ENCODE measurements at regions not wholly inside any gene's neighbourhood (a gene's known extent, or its start where the extent isn't known, plus 50 kb on each side); places are given as distances from the start of the nearest gene placed in this dataset.
"Not testable (repeated sequence)": the region's sequence is repeated elsewhere in the genome, so short reads cannot be mapped to it uniquely, and the experiment has no call there.

DNA sequence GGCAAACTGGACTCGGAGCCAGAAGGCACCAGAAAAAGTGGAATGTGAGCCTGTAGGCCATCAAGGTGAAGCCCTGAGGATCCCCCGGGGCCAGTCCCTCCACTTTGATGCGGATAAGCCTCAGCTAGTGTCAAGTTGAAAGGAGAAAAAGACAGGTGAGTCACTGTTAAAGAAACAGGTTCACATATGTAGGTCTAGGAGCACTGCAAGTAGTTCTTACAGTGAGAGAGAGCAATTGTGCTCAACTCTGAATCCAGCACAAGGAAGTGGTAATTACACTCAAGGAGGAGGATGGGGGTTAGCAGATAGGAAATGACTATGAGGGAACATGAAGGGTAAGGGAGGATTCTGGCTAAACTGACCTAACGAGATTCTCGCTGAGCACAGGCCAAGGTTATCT, 157.5 kb upstream of the PTPN20 start:
- not testable (repeated sequence) for H3K36me3 ChIP-seq (ENCODE audit: control insufficient read depth in 1 of 2, insufficient read depth in 2 of 2, low read depth in 1 of 2, low read length in 2 of 2); H2BK15ac ChIP-seq (ENCODE audit: low read depth, poor library complexity, severe bottlenecking); H3K23ac ChIP-seq (ENCODE audit: low read length in 2 of 2); H2BK5ac ChIP-seq (ENCODE audit: low read depth, low read length, poor library complexity, severe bottlenecking); H3K14ac ChIP-seq (ENCODE audit: low read length in 2 of 2); H3K4me2 ChIP-seq (ENCODE audit: low read length, poor library complexity, severe bottlenecking); H3K27me3 ChIP-seq (ENCODE audit: control insufficient read depth in 1 of 2, insufficient read depth in 1 of 2, low read length in 2 of 2); H2BK12ac ChIP-seq (ENCODE audit: low read length in 2 of 2); H2AK5ac ChIP-seq (ENCODE audit: low read length, severe bottlenecking); H4K8ac ChIP-seq (ENCODE audit: low read length); H3K18ac ChIP-seq (ENCODE audit: low read depth in 1 of 2, low read length in 2 of 2); H3K27ac ChIP-seq (ENCODE audit: low read length, poor library complexity, severe bottlenecking); H3K4me1 ChIP-seq (ENCODE audit: control insufficient read depth, insufficient read depth, low read depth, low read length); H3K4ac ChIP-seq (ENCODE audit: low read depth in 1 of 2, low read length in 2 of 2); DNase-seq; H3K9me3 ChIP-seq (ENCODE audit: control insufficient read depth, low read length); H2AFZ ChIP-seq (ENCODE audit: low read depth, low read length); H3K9ac ChIP-seq (ENCODE audit: low read length); H2BK120ac ChIP-seq (ENCODE audit: low read depth, low read length); H3K79me1 ChIP-seq (replicated peaks; ENCODE audit: low read length, poor library complexity, severe bottlenecking); H4K91ac ChIP-seq (ENCODE audit: low read length); H3K4me3 ChIP-seq (ENCODE audit: insufficient read depth in 1 of 2, low read depth in 1 of 2, low read length in 2 of 2)
- WGBS, result no CpG with 5 or more reads among the region's 5 CpGs

DNA sequence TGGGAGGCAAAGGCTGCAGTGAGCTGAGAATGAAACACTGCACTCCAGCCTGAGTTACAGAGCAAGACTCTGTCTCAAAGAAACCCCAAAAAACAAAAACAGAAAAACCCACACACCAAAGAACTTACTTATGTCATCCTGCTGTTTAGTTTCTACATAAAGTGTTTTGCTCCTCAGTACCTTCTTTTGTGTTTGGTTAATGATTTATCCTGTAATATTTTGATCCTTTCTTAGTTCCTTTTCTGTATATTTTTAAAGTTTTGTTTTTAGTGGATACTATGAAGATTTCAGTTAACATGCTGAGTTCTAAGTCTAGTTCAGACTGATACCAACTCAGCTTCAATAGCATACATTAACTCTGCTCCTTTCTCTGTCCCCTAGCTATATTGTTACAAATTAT, 149.8 kb upstream of the PTPN20 start:
- H4K8ac ChIP-seq (ENCODE audit: low read length); H2BK15ac ChIP-seq (ENCODE audit: low read depth, poor library complexity, severe bottlenecking); H3K9me3 ChIP-seq (ENCODE audit: control insufficient read depth, low read length); H3K27me3 ChIP-seq (ENCODE audit: control insufficient read depth in 1 of 2, insufficient read depth in 1 of 2, low read length in 2 of 2); DNase-seq; H3K14ac ChIP-seq (ENCODE audit: low read length in 2 of 2); H3K23ac ChIP-seq (ENCODE audit: low read length in 2 of 2); H2AFZ ChIP-seq (ENCODE audit: low read depth, low read length); H2AK5ac ChIP-seq (ENCODE audit: low read length, severe bottlenecking); H3K4me1 ChIP-seq (ENCODE audit: control insufficient read depth, insufficient read depth, low read depth, low read length); H2BK12ac ChIP-seq (ENCODE audit: low read length in 2 of 2); H3K4ac ChIP-seq (ENCODE audit: low read depth in 1 of 2, low read length in 2 of 2); H4K91ac ChIP-seq (ENCODE audit: low read length); H3K79me1 ChIP-seq (replicated peaks; ENCODE audit: low read length, poor library complexity, severe bottlenecking); H3K36me3 ChIP-seq (ENCODE audit: control insufficient read depth in 1 of 2, insufficient read depth in 2 of 2, low read depth in 1 of 2, low read length in 2 of 2); H2BK120ac ChIP-seq (ENCODE audit: low read depth, low read length); H2BK5ac ChIP-seq (ENCODE audit: low read depth, low read length, poor library complexity, severe bottlenecking); H3K4me2 ChIP-seq (ENCODE audit: low read length, poor library complexity, severe bottlenecking); H3K27ac ChIP-seq (ENCODE audit: low read length, poor library complexity, severe bottlenecking); H3K9ac ChIP-seq (ENCODE audit: low read length); H3K18ac ChIP-seq (ENCODE audit: low read depth in 1 of 2, low read length in 2 of 2); H3K4me3 ChIP-seq (ENCODE audit: insufficient read depth in 1 of 2, low read depth in 1 of 2, low read length in 2 of 2): not testable (repeated sequence)

DNA sequence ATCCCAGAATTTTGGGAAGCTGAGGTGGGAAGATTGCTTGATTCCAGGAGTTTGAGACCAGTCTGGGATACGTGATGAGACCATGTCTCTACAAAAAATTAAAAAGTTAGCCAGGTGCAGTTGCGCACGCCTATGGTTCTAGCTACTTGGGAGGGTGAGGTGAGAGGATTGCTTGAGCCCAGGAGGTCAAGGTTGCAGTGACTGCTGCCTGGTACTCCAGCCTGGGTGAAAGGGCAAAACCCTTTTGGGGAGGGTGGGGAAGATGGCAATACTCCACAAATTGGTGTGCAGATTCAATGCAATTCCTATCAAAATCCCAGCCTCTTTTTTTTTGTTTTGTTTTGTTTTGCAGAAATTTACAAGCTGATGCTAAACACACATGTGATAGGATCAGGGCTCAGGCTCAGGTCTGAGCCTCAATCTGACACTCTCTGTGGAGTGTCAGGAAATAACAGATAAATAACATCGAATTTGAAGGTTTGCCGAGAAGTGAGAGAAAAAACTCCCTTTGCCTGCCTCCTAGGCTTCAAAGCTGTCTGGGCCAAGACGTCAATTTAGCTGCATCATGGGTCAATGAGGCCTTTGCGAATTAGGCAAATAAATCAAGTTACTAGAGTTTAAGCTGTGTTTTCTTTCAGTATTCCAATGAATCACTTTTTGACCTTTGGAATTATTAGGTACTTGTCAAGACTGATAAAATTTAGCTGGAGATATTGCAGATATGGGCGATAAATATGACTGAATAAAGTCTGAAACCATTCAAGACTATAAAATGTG, 142.5 kb upstream of the PTPN20 start:
- not testable (repeated sequence) for H3K9ac ChIP-seq (ENCODE audit: low read length); H2AFZ ChIP-seq (ENCODE audit: low read depth, low read length); H3K4ac ChIP-seq (ENCODE audit: low read depth in 1 of 2, low read length in 2 of 2); H3K36me3 ChIP-seq (ENCODE audit: control insufficient read depth in 1 of 2, insufficient read depth in 2 of 2, low read depth in 1 of 2, low read length in 2 of 2); DNase-seq; H3K4me1 ChIP-seq (ENCODE audit: control insufficient read depth, insufficient read depth, low read depth, low read length); H2AK5ac ChIP-seq (ENCODE audit: low read length, severe bottlenecking); H2BK5ac ChIP-seq (ENCODE audit: low read depth, low read length, poor library complexity, severe bottlenecking); H3K14ac ChIP-seq (ENCODE audit: low read length in 2 of 2); H3K27ac ChIP-seq (ENCODE audit: low read length, poor library complexity, severe bottlenecking); H3K4me2 ChIP-seq (ENCODE audit: low read length, poor library complexity, severe bottlenecking); H3K27me3 ChIP-seq (ENCODE audit: control insufficient read depth in 1 of 2, insufficient read depth in 1 of 2, low read length in 2 of 2); H3K79me1 ChIP-seq (replicated peaks; ENCODE audit: low read length, poor library complexity, severe bottlenecking); H2BK120ac ChIP-seq (ENCODE audit: low read depth, low read length); H4K8ac ChIP-seq (ENCODE audit: low read length); H2BK12ac ChIP-seq (ENCODE audit: low read length in 2 of 2); H3K9me3 ChIP-seq (ENCODE audit: control insufficient read depth, low read length); H3K4me3 ChIP-seq (ENCODE audit: insufficient read depth in 1 of 2, low read depth in 1 of 2, low read length in 2 of 2); H3K18ac ChIP-seq (ENCODE audit: low read depth in 1 of 2, low read length in 2 of 2); H3K23ac ChIP-seq (ENCODE audit: low read length in 2 of 2); H2BK15ac ChIP-seq (ENCODE audit: low read depth, poor library complexity, severe bottlenecking); H4K91ac ChIP-seq (ENCODE audit: low read length)
- no CpG with 5 or more reads among the region's 8 CpGs for WGBS

DNA sequence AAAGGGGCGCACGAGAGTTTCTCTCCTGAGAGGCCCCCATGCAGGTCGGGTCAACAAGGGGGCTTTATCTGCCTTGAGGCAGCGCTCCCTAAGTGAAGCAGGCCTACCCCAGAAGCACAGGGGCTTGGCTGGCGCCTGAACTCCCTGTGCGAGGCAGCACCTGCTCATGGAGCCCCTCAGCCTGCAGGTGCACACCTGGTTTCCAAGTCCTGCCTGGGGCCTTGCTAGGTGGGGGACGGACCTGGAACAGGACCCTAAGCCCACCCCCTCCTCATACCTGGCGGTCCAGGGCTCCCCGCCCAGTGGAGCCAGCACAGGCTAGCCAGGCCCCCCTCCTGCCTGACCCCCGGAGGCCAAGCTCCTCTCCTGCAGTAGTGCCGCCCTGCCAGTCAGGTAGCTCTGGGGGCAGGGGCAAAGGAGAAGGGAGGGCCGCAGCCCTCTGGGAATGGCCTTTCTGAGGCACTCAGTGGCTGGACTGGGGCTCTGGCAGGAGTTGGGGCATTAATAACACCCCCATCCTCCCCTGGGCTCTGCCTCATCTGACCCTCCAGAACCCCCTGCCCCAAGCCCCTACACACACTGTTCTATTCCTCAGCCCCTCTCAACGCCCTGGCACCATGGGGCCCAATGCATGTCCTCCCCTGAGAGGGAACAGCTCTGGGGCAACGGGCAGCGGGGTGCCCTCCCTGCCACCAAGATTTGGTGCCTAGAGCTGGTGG, 137.9 kb upstream of the PTPN20 start:
- H4K8ac ChIP-seq (ENCODE audit: low read length); H3K27ac ChIP-seq (ENCODE audit: low read length, poor library complexity, severe bottlenecking); H3K36me3 ChIP-seq (ENCODE audit: control insufficient read depth in 1 of 2, insufficient read depth in 2 of 2, low read depth in 1 of 2, low read length in 2 of 2); H2AFZ ChIP-seq (ENCODE audit: low read depth, low read length); H3K4me2 ChIP-seq (ENCODE audit: low read length, poor library complexity, severe bottlenecking); H3K18ac ChIP-seq (ENCODE audit: low read depth in 1 of 2, low read length in 2 of 2); H3K27me3 ChIP-seq (ENCODE audit: control insufficient read depth in 1 of 2, insufficient read depth in 1 of 2, low read length in 2 of 2); H3K79me1 ChIP-seq (replicated peaks; ENCODE audit: low read length, poor library complexity, severe bottlenecking); H2BK15ac ChIP-seq (ENCODE audit: low read depth, poor library complexity, severe bottlenecking); H2BK120ac ChIP-seq (ENCODE audit: low read depth, low read length); H2BK12ac ChIP-seq (ENCODE audit: low read length in 2 of 2); H3K4me3 ChIP-seq (ENCODE audit: insufficient read depth in 1 of 2, low read depth in 1 of 2, low read length in 2 of 2); H3K9me3 ChIP-seq (ENCODE audit: control insufficient read depth, low read length); H2AK5ac ChIP-seq (ENCODE audit: low read length, severe bottlenecking); H3K4ac ChIP-seq (ENCODE audit: low read depth in 1 of 2, low read length in 2 of 2); H3K9ac ChIP-seq (ENCODE audit: low read length); H3K14ac ChIP-seq (ENCODE audit: low read length in 2 of 2); DNase-seq; H2BK5ac ChIP-seq (ENCODE audit: low read depth, low read length, poor library complexity, severe bottlenecking); H3K23ac ChIP-seq (ENCODE audit: low read length in 2 of 2); H4K91ac ChIP-seq (ENCODE audit: low read length); H3K4me1 ChIP-seq (ENCODE audit: control insufficient read depth, insufficient read depth, low read depth, low read length): not testable (repeated sequence)
- WGBS, result 100% methylated on average over 2 of the region's 15 CpGs

All from mesenchymal stem cell (in vitro differentiated cells and primary cell).